KMS-11 (cell line): ENCODE measurements at regions not wholly inside any gene's neighbourhood (a gene's known extent, or its start where the extent isn't known, plus 50 kb on each side); places are given as distances from the start of the nearest gene placed in this dataset.

ENCODE experiments used
- H2AFZ ChIP-seq: fragments of 200-600 bp; sonication (generic); 2 replicates; pipeline ENCODE4 v1.6.1; 2016; ENCODE audit warnings: antibody characterized with exemption, mixed run types, low read depth
- H3K27ac ChIP-seq: fragments of 200-600 bp; sonication (generic); 2 replicates; pipeline ENCODE4 v1.6.1; 2016; ENCODE audit warnings: mild to moderate bottlenecking, mixed run types
- H3K27me3 ChIP-seq: fragments of 200-600 bp; sonication (generic); 2 replicates; pipeline ENCODE4 v1.6.1; 2017; ENCODE audit warnings: mild to moderate bottlenecking, low read depth, mixed run types, moderate library complexity; ENCODE audit not compliant: insufficient read depth
- H3K36me3 ChIP-seq: fragments of 200-600 bp; sonication (generic); 2 replicates; pipeline ENCODE4 v1.6.1; 2017; ENCODE audit warnings: mild to moderate bottlenecking, mixed run types; ENCODE audit not compliant: insufficient read depth
- H3K4me1 ChIP-seq: fragments of 200-600 bp; sonication (generic); 2 replicates; pipeline ENCODE4 v1.6.1; 2016; ENCODE audit warnings: mild to moderate bottlenecking, low read depth, mixed run types; ENCODE audit not compliant: poor library complexity, severe bottlenecking
- H3K4me2 ChIP-seq: fragments of 200-600 bp; sonication (generic); 2 replicates; pipeline ENCODE4 v1.7.0; 2016; ENCODE audit warnings: mild to moderate bottlenecking, mixed run types
- H3K4me3 ChIP-seq: fragments of 200-600 bp; sonication (generic); IDR thresholded peaks from 2 replicates; pipeline ENCODE4 v1.6.1; 2017; ENCODE audit warnings: low read depth, low read length, mixed read lengths; ENCODE audit not compliant: insufficient read depth
- H3K79me2 ChIP-seq: fragments of 200-600 bp; sonication (generic); 2 replicates; pipeline ENCODE4 v1.6.1; 2016; ENCODE audit warnings: low read depth, mixed run types; ENCODE audit not compliant: insufficient read depth
- H3K9ac ChIP-seq: fragments of 200-600 bp; sonication (generic); 2 replicates; pipeline ENCODE4 v1.6.1; 2016; ENCODE audit warnings: mild to moderate bottlenecking, mixed run types
- H4K20me1 ChIP-seq: fragments of 200-600 bp; sonication (generic); 2 replicates; pipeline ENCODE4 v1.6.1; 2016; ENCODE audit warnings: mild to moderate bottlenecking, mixed run types; ENCODE audit not compliant: insufficient read depth
- CTCF ChIP-seq: fragments of 200-600 bp; sonication (generic); conservative IDR thresholded peaks from 2 replicates; pipeline ENCODE4 v1.6.1; 2017; ENCODE audit warnings: low read depth, mild to moderate bottlenecking, antibody characterized with exemption, low read length, moderate library complexity, mixed read lengths

DNA sequence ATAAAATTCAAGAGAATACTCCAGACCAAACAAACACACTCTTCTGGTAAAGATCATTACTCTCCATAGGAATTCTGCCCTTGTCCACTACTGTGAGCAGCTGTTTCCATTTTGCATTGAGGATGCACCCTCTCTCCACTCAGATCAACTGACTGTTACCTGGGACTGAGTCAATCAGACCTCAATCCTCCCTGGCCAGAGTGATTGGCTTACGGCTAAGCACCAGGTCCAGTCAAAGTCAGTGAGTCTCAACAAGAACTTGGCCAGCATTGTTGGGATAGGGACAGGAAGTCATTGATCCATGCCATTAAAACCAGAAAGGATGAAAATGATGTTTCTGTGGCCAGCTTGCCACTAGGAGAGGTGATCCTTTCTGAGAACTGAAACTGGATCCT is 79.7 kb downstream of the WNT5A start:
- Histone ChIP-seq H3K79me2 (no peaks in the 10 kb centered on the region), H3K4me1 (no peaks in the 10 kb centered on the region), H3K4me3 (no peak overlapping the region), H2AFZ (no peak overlapping the region), H3K27me3 (no peaks in the 10 kb centered on the region), H3K36me3 (no peaks in the 10 kb centered on the region), H4K20me1 (no peaks in the 10 kb centered on the region), H3K4me2 (no peak overlapping the region), H3K27ac (no peak overlapping the region), H3K9ac (no peak overlapping the region)
- no peak for TF ChIP-seq CTCF

GRCh38 chr3:55406696-55407425 is 80.2 kb downstream of the WNT5A start:
- no peak for TF ChIP-seq CTCF
- Histone ChIP-seq H3K79me2 (no peaks in the 10 kb centered on the region), H3K4me1 (no peaks in the 10 kb centered on the region), H2AFZ (no peak overlapping the region), H3K36me3 (no peaks in the 10 kb centered on the region), H3K27me3 (no peaks in the 10 kb centered on the region), H3K4me3 (no peak overlapping the region), H4K20me1 (no peaks in the 10 kb centered on the region), H3K27ac (no peak overlapping the region), H3K4me2 (no peak overlapping the region), H3K9ac (no peak overlapping the region)

DNA sequence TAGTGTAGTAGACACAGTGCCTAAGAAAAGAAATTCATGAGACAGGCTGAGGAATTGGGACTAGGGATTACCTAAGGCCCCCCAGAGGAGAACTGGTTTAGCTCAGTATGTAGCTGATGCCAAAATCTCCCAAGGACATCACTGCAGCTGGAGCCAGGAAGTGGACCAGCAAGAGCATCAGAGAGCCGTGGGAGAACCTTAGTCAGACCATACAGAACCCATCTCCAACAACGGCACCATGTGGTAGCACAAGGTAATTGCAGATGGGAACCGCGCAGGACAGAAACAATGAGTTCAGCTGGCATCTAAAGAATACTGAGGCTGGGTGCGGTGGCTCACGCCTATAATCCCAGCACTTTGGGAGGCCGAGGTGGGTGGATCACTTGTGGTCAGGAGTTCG is 81.7 kb downstream of the WNT5A start:
- Histone ChIP-seq H3K4me2 (no peak overlapping the region), H3K27ac (no peak overlapping the region), H3K4me3 (no peak overlapping the region), H3K79me2 (no peaks in the 10 kb centered on the region), H3K36me3 (no peaks in the 10 kb centered on the region), H3K9ac (no peak overlapping the region), H3K27me3 (no peaks in the 10 kb centered on the region), H3K4me1 (no peaks in the 10 kb centered on the region), H4K20me1 (no peaks in the 10 kb centered on the region), H2AFZ (no peak overlapping the region)
- no peak for TF ChIP-seq CTCF

- H3K4me3 ChIP-seq, result no peak overlapping the region
- no peak overlapping the region for H3K9ac ChIP-seq
- no peaks in the 10 kb centered on the region for H3K36me3 ChIP-seq
- H3K27ac ChIP-seq, result no peak overlapping the region
- H3K4me1 ChIP-seq, result no peaks in the 10 kb centered on the region
- H3K79me2 ChIP-seq, result no peaks in the 10 kb centered on the region
- H3K27me3 ChIP-seq, result no peaks in the 10 kb centered on the region
- TF ChIP-seq CTCF, result no peak
- H3K4me2 ChIP-seq, result no peak overlapping the region
- H2AFZ ChIP-seq, result no peak overlapping the region
- no peaks in the 10 kb centered on the region for H4K20me1 ChIP-seq
Measured at GRCh38 chr3:55402886-55403609, 84.1 kb downstream of the WNT5A start.
